Liver (tissue), 3 donors: ENCODE measurements at regions not wholly inside any gene's neighbourhood (a gene's known extent, or its start where the extent isn't known, plus 50 kb on each side); places are given as distances from the start of the nearest gene placed in this dataset.

Experiments
- CTCF ChIP-seq: fragments of 150-350 bp; IDR thresholded peaks from 2 replicates; pipeline ENCODE4 v1.5.1; 2017; ENCODE audit warnings: improper control_type of control experiment, low read depth, low read length; ENCODE audit not compliant: missing input control
- HNF4G ChIP-seq: IDR thresholded peaks from 2 replicates; pipeline ENCODE4 v1.6.1; 2016; ENCODE audit warnings: antibody characterized with exemption
- JUND ChIP-seq, 2 donors: IDR thresholded peaks; 2 replicates each; pipeline ENCODE4 v1.6.1; 2016; ENCODE audit warnings: antibody characterized with exemption in 2 of 2
- RAD21 ChIP-seq, 2 donors: IDR thresholded peaks; 2 replicates each; pipeline ENCODE4 v1.6.1; 2016; ENCODE audit warnings: antibody characterized with exemption in 2 of 2, mild to moderate bottlenecking in 2 of 2
- donor health status: healthy.
- donor health status: healthy.

- TF ChIP-seq CTCF = no peak
- no peak for TF ChIP-seq HNF4G
- TF ChIP-seq RAD21 (IDR thresholded peaks at IDR 0.05) = no peak
- TF ChIP-seq JUND (IDR thresholded peaks at IDR 0.05) = no peak
Observed at GRCh38 chr3:34807611-34808010, 831.7 kb upstream of the ARPP21 start.
